Peyer's patch (tissue), 4 donors: ENCODE measurements at regions not wholly inside any gene's neighbourhood (a gene's known extent, or its start where the extent isn't known, plus 50 kb on each side); places are given as distances from the start of the nearest gene placed in this dataset.

ENCODE experiments used
- CTCF ChIP-seq, 6 experiments: fragments of 450-650 bp in 4 of 6; fragments of 200-600 bp in 2 of 6; sonication (generic) in 1 of 6; IDR thresholded peaks; one replicate each; pipeline ENCODE4 v1.5.1; 2017 to 2019; ENCODE audit warnings: antibody characterized with exemption in 6 of 6, mild to moderate bottlenecking in 3 of 6, moderate library complexity in 1 of 6
- POLR2A ChIP-seq, 2 donors: fragments of 450-650 bp; IDR thresholded peaks; one replicate each; pipeline ENCODE4 v1.5.1; 2017; ENCODE audit warnings: antibody characterized with exemption in 2 of 2, mild to moderate bottlenecking in 2 of 2, moderate library complexity in 2 of 2

- TF ChIP-seq CTCF (IDR thresholded peaks at IDR 0.05) = no peak
- no peak for TF ChIP-seq POLR2A (IDR thresholded peaks at IDR 0.05)
Measured at GRCh38 chrX:42946544-42947194, 168.7 kb upstream of the PPP1R2C start.
